ENCODE measurements at regions not wholly inside any gene's neighbourhood (a gene's known extent, or its start where the extent isn't known, plus 50 kb on each side); places are given as distances from the start of the nearest gene placed in this dataset.
A peak's percentile ranks its signal among the peaks of the same experiment; 100 is the strongest.

DNA sequence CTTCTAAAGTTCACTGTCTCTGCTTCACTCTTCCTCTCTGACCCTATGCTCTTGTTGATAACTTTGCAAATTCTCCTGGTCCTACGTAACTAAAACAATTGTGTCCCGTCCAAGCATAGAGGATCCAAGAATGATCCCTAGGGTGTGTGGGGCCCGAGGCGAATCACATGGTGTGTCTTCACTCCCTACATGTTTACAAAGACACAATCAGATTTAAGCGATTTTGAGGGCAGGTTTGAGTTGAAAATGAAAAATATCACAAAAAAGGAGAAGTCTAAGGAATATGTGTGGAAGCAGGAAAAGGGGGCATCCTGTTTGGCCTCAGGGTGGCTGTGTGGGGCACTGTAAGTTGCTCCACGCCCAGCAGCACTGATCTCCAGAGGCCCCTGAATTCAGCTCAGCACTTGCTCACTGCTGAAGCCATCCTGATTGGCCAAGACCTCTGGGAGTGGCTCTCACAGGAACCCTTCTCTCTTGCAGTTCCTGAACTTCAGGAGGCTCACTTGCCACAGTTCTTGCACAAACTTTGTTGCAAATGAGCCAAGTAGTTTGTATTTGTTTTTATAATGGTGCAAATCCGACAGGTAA, 363.6 kb downstream of the ZNF521 start:
- Histone ChIP-seq H3K4me3 (no peak overlapping the region), H3K27ac (peak overlapping the region; percentile 49 to 66), H3K4me1 (no peaks in the 10 kb centered on the region), H3K27me3 (no peaks in the 10 kb centered on the region), H3K9me3 (no peaks in the 10 kb centered on the region), H3K36me3 (no peaks in the 10 kb centered on the region)
- peak; percentile 49 to 64 for DNase-seq
- intact Hi-C loops (cut with DNase I; ENCODE audit: low total_unique reads): no loop called here
- no peak for TF ChIP-seq POLR2A (IDR thresholded peaks at IDR 0.05)
- TF ChIP-seq, protein P1, sequence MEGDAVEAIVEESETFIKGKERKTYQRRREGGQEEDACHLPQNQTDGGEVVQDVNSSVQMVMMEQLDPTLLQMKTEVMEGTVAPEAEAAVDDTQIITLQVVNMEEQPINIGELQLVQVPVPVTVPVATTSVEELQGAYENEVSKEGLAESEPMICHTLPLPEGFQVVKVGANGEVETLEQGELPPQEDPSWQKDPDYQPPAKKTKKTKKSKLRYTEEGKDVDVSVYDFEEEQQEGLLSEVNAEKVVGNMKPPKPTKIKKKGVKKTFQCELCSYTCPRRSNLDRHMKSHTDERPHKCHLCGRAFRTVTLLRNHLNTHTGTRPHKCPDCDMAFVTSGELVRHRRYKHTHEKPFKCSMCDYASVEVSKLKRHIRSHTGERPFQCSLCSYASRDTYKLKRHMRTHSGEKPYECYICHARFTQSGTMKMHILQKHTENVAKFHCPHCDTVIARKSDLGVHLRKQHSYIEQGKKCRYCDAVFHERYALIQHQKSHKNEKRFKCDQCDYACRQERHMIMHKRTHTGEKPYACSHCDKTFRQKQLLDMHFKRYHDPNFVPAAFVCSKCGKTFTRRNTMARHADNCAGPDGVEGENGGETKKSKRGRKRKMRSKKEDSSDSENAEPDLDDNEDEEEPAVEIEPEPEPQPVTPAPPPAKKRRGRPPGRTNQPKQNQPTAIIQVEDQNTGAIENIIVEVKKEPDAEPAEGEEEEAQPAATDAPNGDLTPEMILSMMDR (IDR thresholded peaks at IDR 0.05): no peak

DNA sequence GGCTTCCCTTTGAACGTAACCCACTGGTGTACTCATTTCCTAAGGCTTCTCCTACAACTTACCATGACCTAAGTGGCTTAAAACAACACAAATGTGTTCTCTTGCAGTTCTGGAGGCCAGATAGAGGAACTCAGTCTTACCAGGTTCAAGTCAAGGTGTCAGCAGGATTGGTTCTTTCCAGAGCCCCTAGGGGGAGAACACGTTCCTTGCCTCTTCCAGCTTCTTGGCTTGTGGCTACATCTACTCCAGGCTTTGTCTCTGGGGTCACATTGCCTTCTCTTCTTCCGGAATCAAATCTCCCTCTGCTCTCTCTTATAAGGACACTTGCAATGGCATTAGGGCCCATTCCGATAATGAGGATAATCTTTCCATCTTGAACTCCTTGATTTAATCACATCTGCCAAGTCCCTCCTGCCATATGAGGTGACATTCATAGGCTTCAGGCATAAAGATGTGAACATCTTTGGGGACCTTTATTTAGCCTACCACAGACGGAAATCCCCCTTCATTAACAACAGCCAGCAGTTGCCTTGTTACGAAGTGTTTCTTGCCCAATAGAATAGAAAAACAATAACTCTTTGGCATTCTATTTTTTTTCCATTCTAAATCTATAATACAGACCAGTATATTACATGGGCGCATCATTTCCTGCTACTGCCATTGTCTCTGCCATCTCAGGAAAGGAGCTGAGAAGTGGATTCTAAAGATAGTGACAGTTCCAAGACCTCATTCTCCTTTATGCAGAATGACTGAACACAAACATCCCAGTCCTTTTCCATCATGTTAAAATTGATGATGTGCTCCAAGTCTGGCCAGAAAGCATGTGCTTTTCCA, 362.0 kb downstream of the ZNF521 start:
- no peaks in the 10 kb centered on the region for H3K4me1 ChIP-seq
- no peaks in the 10 kb centered on the region for H3K36me3 ChIP-seq
- no peaks in the 10 kb centered on the region for H3K27me3 ChIP-seq
- H3K27ac ChIP-seq: peak overlapping the region in 1 of 2 donors; percentile 68
- no peak for DNase-seq
- intact Hi-C loops (cut with DNase I; ENCODE audit: low total_unique reads): no loop called here
- no peaks in the 10 kb centered on the region for H3K9me3 ChIP-seq
- no peak overlapping the region for H3K4me3 ChIP-seq
- TF ChIP-seq POLR2A (IDR thresholded peaks at IDR 0.05): no peak
- TF ChIP-seq, protein P1 (IDR thresholded peaks at IDR 0.05): no peak

DNA sequence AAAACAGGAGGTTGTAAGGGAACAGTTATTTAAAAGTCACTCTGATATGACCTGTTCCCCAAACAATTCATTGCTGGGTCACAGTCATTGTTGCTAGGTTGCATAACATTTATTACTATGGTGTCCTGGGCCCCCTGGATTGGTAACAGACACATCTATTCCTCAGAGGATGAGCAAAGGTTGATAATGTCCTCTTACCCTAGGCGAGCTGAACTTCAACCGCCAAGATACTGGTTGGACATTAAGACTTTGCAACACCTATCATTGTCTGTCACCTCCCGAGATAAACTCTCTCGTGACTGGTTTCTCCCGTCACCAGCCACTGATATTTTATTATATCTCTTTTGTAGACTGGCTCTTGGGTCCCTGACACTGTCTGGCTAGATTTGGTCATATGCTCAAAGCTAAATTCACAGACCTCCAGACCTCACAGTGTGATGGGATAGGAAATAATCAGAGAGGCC, 361.3 kb downstream of the ZNF521 start:
- H3K9me3 ChIP-seq: no peaks in the 10 kb centered on the region
- H3K4me1 ChIP-seq: no peaks in the 10 kb centered on the region
- DNase-seq: no peak
- no peak for TF ChIP-seq POLR2A (IDR thresholded peaks at IDR 0.05)
- TF ChIP-seq, protein P1 (IDR thresholded peaks at IDR 0.05): no peak
- no peaks in the 10 kb centered on the region for H3K27me3 ChIP-seq
- H3K36me3 ChIP-seq: no peaks in the 10 kb centered on the region
- intact Hi-C loops (cut with DNase I; ENCODE audit: low total_unique reads): no loop called here
- no peak overlapping the region for H3K4me3 ChIP-seq
- peak overlapping the region; percentile 16 to 68 for H3K27ac ChIP-seq

DNA sequence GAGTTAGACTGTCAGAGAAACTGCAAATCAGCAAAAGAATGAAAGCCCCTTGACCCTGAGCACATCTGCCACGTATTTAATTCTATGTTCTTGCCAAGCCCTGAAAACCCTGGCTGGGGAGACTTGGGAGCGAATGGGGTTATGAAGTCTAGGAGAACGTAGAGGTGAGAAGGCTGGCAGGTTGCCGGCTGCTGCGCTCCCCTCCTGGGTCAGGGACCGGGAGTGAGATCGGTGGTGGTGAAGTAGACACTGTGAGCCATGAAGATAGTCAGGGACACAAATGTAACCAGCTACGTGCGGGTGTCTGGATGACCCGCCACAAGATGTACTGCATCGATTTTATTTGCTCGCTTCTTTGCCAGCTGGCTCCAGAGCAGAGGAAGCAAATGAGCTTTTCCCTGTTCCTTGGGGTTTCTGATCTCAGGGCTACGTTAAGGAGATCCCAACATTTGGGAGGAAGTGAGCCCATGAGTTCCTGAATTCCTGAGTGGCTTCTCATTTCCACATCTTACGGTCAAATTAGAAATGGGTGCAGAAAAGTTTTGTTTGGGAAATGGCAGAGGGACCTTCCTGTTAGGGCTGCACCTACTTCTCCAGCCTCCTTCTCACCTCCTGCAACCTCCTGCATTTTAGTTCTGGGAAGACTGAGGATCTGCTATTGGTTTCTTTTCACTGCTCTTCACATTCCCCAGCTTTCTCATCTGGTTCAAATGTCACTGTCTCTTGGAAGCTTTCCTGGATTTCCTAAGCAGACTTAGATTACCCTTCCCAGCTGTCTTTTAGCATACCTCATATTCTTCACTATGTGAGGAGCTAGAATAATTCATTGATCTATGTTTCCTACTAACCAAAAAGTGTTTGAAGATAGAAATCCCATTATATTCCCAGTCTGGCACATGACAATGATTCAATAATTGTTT, 360.6 kb downstream of the ZNF521 start:
- TF ChIP-seq POLR2A (IDR thresholded peaks at IDR 0.05): no peak
- TF ChIP-seq, protein P1 (IDR thresholded peaks at IDR 0.05): no peak

More for the DNA sequence above, 360.6 kb downstream of the ZNF521 start:
- Histone ChIP-seq H3K9me3 (no peaks in the 10 kb centered on the region), H3K27me3 (no peaks in the 10 kb centered on the region), H3K4me3 (no peak overlapping the region), H3K27ac (peak overlapping the region; percentile 16 to 68), H3K36me3 (no peaks in the 10 kb centered on the region), H3K4me1 (no peaks in the 10 kb centered on the region)
- DNase-seq: peak; percentile 32 to 65
- intact Hi-C loops (cut with DNase I; ENCODE audit: low total_unique reads): no loop called here

Measured in uterus (tissue), 3 donors.